Type B pancreatic cell (in vitro differentiated cells): ENCODE measurements at regions not wholly inside any gene's neighbourhood (a gene's known extent, or its start where the extent isn't known, plus 50 kb on each side); places are given as distances from the start of the nearest gene placed in this dataset.

Experiments used
- DNase-seq: peaks from one replicate; pipeline ENCODE4 v3.0.0; 2021; ENCODE audit warnings: mixed read lengths; ENCODE audit not compliant: unreplicated experiment; ENCODE audit errors: extremely low spot score
- H3K27ac Mint-ChIP-seq: 2 replicates; pipeline ENCODE4 v1.8.0; 2021; ENCODE audit warnings: mild to moderate bottlenecking, mixed read lengths
- H3K27me3 Mint-ChIP-seq: 2 replicates; pipeline ENCODE4 v1.8.0; 2021; ENCODE audit warnings: mixed read lengths
- H3K36me3 Mint-ChIP-seq: 2 replicates; pipeline ENCODE4 v1.8.0; 2021; ENCODE audit warnings: mixed read lengths
- H3K4me1 Mint-ChIP-seq: one replicate; pipeline ENCODE4 v1.8.0; 2021; ENCODE audit warnings: mixed read lengths; ENCODE audit not compliant: unreplicated experiment
- H3K4me3 Mint-ChIP-seq: 2 replicates; pipeline ENCODE4 v1.8.0; 2021; ENCODE audit warnings: mild to moderate bottlenecking, mixed read lengths
- H3K9me3 Mint-ChIP-seq: 2 replicates; pipeline ENCODE4 v1.8.0; 2021; ENCODE audit warnings: mixed read lengths
- CTCF ChIP-seq: fragments of 200-600 bp; sonication (generic); conservative IDR thresholded peaks from 2 replicates; pipeline ENCODE4 v1.5.0; 2021; ENCODE audit warnings: antibody characterized with exemption, mild to moderate bottlenecking

- H3K4me3 Mint-ChIP-seq = no peak overlapping the region
- no peak for TF ChIP-seq CTCF
- no peaks in the 10 kb centered on the region for H3K36me3 Mint-ChIP-seq
- peaks cover 4% of the 10 kb centered on the region for H3K9me3 Mint-ChIP-seq
- no peaks in the 10 kb centered on the region for H3K4me1 Mint-ChIP-seq
- H3K27ac Mint-ChIP-seq = no peak overlapping the region
- DNase-seq = no peak
- H3K27me3 Mint-ChIP-seq = no peaks in the 10 kb centered on the region
Observed at GRCh38 chr2:19762959-19763605, 138.7 kb downstream of the TTC32 start.

- Mint-ChIP-seq H3K9me3 (peaks cover 4% of the 10 kb centered on the region), H3K4me3 (no peak overlapping the region), H3K27me3 (no peaks in the 10 kb centered on the region), H3K36me3 (no peaks in the 10 kb centered on the region), H3K27ac (no peak overlapping the region), H3K4me1 (no peaks in the 10 kb centered on the region)
- DNase-seq = no peak
- TF ChIP-seq CTCF = no peak
Observed at GRCh38 chr2:19762142-19762541, 139.6 kb downstream of the TTC32 start.

GRCh38 chr2:19759880-19760279 lies 141.9 kb downstream of the TTC32 start:
- no peaks in the 10 kb centered on the region for H3K36me3 Mint-ChIP-seq
- peaks cover 4% of the 10 kb centered on the region for H3K9me3 Mint-ChIP-seq
- H3K4me3 Mint-ChIP-seq = no peak overlapping the region
- no peak overlapping the region for H3K27ac Mint-ChIP-seq
- no peak for DNase-seq
- peaks cover 5% of the 10 kb centered on the region for H3K27me3 Mint-ChIP-seq
- peaks cover 3% of the 10 kb centered on the region for H3K4me1 Mint-ChIP-seq
- no peak for TF ChIP-seq CTCF

DNA sequence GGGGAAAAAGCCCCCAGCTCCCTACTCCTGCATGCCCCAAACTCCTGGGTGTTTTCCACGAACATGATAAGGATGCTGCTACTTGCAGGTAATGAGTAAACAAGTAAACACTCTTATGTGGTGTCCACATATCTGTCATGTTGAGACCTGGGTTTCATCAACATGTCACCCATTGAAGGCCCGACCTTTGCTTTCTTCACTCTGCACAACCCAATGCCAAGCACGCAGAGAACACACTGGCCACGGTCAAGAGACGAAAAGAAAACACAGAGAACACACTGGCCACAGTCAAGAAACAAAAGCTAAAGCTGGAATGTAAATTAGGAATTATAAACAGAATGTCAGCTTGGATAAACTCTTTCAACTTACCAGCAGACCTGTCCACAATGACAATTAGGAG lies 143.1 kb downstream of the TTC32 start:
- no peak overlapping the region for H3K27ac Mint-ChIP-seq
- H3K9me3 Mint-ChIP-seq = peaks cover 5% of the 10 kb centered on the region
- H3K4me1 Mint-ChIP-seq = peaks cover 9% of the 10 kb centered on the region

DNA sequence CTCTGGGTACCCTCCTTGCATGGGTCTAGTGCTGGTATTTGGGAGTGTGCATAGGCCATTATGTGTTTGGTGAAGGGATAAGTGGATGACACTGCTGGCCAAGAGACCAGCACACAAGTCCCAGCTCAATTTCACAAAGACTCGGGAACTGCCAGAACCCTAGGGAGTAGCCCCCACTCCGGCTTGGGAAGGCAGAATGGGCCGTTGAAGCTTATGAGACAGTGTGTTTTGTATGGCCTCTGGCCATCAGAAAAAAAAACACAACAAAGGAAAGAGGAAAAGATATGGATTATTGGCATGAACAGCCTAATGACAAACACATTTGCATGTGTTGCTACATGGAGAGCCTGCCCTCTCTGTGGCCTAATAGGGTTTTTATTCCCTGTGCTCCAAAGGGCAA lies 144.2 kb downstream of the TTC32 start:
- no peak overlapping the region for H3K4me3 Mint-ChIP-seq
- peaks cover 14% of the 10 kb centered on the region for H3K27me3 Mint-ChIP-seq
- no peaks in the 10 kb centered on the region for H3K36me3 Mint-ChIP-seq
- peaks cover 7% of the 10 kb centered on the region for H3K9me3 Mint-ChIP-seq
- no peak for DNase-seq
- no peak overlapping the region for H3K27ac Mint-ChIP-seq
- no peak for TF ChIP-seq CTCF
- peaks cover 10% of the 10 kb centered on the region for H3K4me1 Mint-ChIP-seq

More for the DNA sequence above, 143.1 kb downstream of the TTC32 start:
- no peak overlapping the region for H3K4me3 Mint-ChIP-seq
- peaks cover 10% of the 10 kb centered on the region for H3K27me3 Mint-ChIP-seq
- no peaks in the 10 kb centered on the region for H3K36me3 Mint-ChIP-seq
- DNase-seq = no peak
- TF ChIP-seq CTCF = no peak

DNA sequence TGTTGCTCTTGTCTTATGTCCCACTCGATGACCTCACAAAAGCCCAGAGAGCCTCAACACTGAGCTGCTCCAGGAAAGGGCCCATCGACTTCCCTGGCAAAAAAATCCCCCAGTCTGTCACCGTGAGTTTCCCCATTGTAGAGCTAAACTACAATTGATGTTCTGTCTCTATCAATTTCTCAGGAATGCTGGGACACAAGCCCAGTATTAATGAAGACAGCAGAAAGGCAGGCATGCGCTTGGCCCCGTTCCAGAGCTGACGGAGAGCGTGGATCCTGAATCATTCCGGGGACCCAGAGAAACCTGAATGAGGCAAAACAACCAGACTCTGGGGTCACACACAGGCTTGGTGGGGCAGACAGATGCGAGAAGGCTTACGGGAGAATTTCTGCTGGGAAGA lies 146.9 kb downstream of the TTC32 start:
- no peak for DNase-seq
- Mint-ChIP-seq H3K27me3 (peaks cover 26% of the 10 kb centered on the region), H3K27ac (no peak overlapping the region), H3K36me3 (no peaks in the 10 kb centered on the region), H3K4me3 (no peak overlapping the region), H3K9me3 (peaks cover 7% of the 10 kb centered on the region), H3K4me1 (peaks cover 10% of the 10 kb centered on the region)
- no peak for TF ChIP-seq CTCF
